ENCODE measurements at regions not wholly inside any gene's neighbourhood (a gene's known extent, or its start where the extent isn't known, plus 50 kb on each side); places are given as distances from the start of the nearest gene placed in this dataset.

GRCh38 chr19:31223740-31224534 is 125.3 kb downstream of the TSHZ3 start:
- no peak for DNase-seq (ENCODE audit: low read depth in 2 of 2)

- DNase-seq (ENCODE audit: low read depth in 2 of 2): peak in 1 of 2 donors; percentile 8
These were observed 128.7 kb downstream of the TSHZ3 start for GRCh38 chr19:31220540-31220939.

- DNase-seq (ENCODE audit: low read depth in 2 of 2): no peak
These were observed 134.2 kb downstream of the TSHZ3 start for GRCh38 chr19:31214997-31215396.

GRCh38 chr19:31214086-31214485 is 135.2 kb downstream of the TSHZ3 start:
- peak; percentile 86 for DNase-seq (ENCODE audit: low read depth in 2 of 2)

- DNase-seq (ENCODE audit: low read depth in 2 of 2): no peak
These were observed 138.1 kb downstream of the TSHZ3 start for GRCh38 chr19:31211088-31211487.

- no peak for DNase-seq (ENCODE audit: low read depth in 2 of 2)
These were observed 143.2 kb downstream of the TSHZ3 start for GRCh38 chr19:31205887-31206518.

GRCh38 chr19:31204115-31204514 is 145.1 kb downstream of the TSHZ3 start:
- DNase-seq (ENCODE audit: low read depth in 2 of 2): no peak

- DNase-seq (ENCODE audit: low read depth in 2 of 2): no peak
These were observed 164.0 kb downstream of the TSHZ3 start for GRCh38 chr19:31185261-31185660.

GRCh38 chr19:31181535-31181934 is 167.7 kb downstream of the TSHZ3 start:
- DNase-seq (ENCODE audit: low read depth in 2 of 2): no peak

- DNase-seq (ENCODE audit: low read depth in 2 of 2): no peak
These were observed 168.3 kb downstream of the TSHZ3 start for GRCh38 chr19:31180907-31181306.

GRCh38 chr19:31179471-31179852 is 169.8 kb downstream of the TSHZ3 start:
- no peak for DNase-seq (ENCODE audit: low read depth in 2 of 2)

GRCh38 chr19:31178833-31179470 is 170.3 kb downstream of the TSHZ3 start:
- no peak for DNase-seq (ENCODE audit: low read depth in 2 of 2)

GRCh38 chr19:31177246-31177645 is 172.0 kb downstream of the TSHZ3 start:
- no peak for DNase-seq (ENCODE audit: low read depth in 2 of 2)

- no peak for DNase-seq (ENCODE audit: low read depth in 2 of 2)
These were observed 173.5 kb downstream of the TSHZ3 start for GRCh38 chr19:31175564-31176348.

- no peak for DNase-seq (ENCODE audit: low read depth in 2 of 2)
These were observed 174.3 kb downstream of the TSHZ3 start for GRCh38 chr19:31174948-31175347.

- no peak for DNase-seq (ENCODE audit: low read depth in 2 of 2)
These were observed 175.2 kb downstream of the TSHZ3 start for GRCh38 chr19:31173991-31174390.

GRCh38 chr19:31171936-31172335 is 177.3 kb downstream of the TSHZ3 start:
- DNase-seq (ENCODE audit: low read depth in 2 of 2): no peak

GRCh38 chr19:31170046-31170445 is 179.2 kb downstream of the TSHZ3 start:
- DNase-seq (ENCODE audit: low read depth in 2 of 2): no peak

- DNase-seq (ENCODE audit: low read depth in 2 of 2): no peak
These were observed 181.1 kb downstream of the TSHZ3 start for GRCh38 chr19:31168106-31168625.

- no peak for DNase-seq (ENCODE audit: low read depth in 2 of 2)
These were observed 181.5 kb downstream of the TSHZ3 start for GRCh38 chr19:31167690-31168089.

GRCh38 chr19:31166206-31166605 is 183.0 kb downstream of the TSHZ3 start:
- no peak for DNase-seq (ENCODE audit: low read depth in 2 of 2)

- no peak for DNase-seq (ENCODE audit: low read depth in 2 of 2)
These were observed 184.4 kb downstream of the TSHZ3 start for GRCh38 chr19:31164791-31165251.

Measured in stimulated activated CD8-positive, alpha-beta memory T cell treated with anti-CD3 and anti-CD28 coated beads, Interleukin-15, amount 100 ng/mL, for 48 hours (primary cell).